Stimulated activated naive CD8-positive, alpha-beta T cell treated with anti-CD3 and anti-CD28 coated beads, Interleukin-15, amount 100 ng/mL, for 72 hours (primary cell): ENCODE measurements at regions not wholly inside any gene's neighbourhood (a gene's known extent, or its start where the extent isn't known, plus 50 kb on each side); places are given as distances from the start of the nearest gene placed in this dataset.
A peak's percentile ranks its signal among the peaks of the same experiment; 100 is the strongest.

Experiments used
- ATAC-seq: fragments of 150-1000 bp; cut with Tn5 transposase; 2 replicates; pipeline ENCODE4 v1.10.0; 2021; ENCODE audit warnings: mild to moderate bottlenecking, moderate library complexity
- DNase-seq, 2 donors: peaks; one replicate each; pipeline ENCODE4 v3.0.0; 2021 to 2022
- H3K27ac Mint-ChIP-seq, 2 donors: one replicate each; pipeline ENCODE4 v1.8.0; 2022; ENCODE audit warnings: mild to moderate bottlenecking in 2 of 2, mixed read lengths in 2 of 2, moderate library complexity in 2 of 2
- H3K27me3 Mint-ChIP-seq: one replicate; pipeline ENCODE4 v1.8.0; 2022; ENCODE audit warnings: mixed read lengths
- H3K4me1 Mint-ChIP-seq: one replicate; pipeline ENCODE4 v1.8.0; 2022; ENCODE audit warnings: mild to moderate bottlenecking, mixed read lengths
- H3K4me3 Mint-ChIP-seq, 2 donors: one replicate each; pipeline ENCODE4 v1.8.0; 2022; ENCODE audit warnings: mild to moderate bottlenecking in 2 of 2, mixed read lengths in 2 of 2, moderate library complexity in 1 of 2
- H3K9me3 Mint-ChIP-seq, 2 donors: one replicate each; pipeline ENCODE4 v1.8.0; 2022; ENCODE audit warnings: mixed read lengths in 2 of 2

DNA sequence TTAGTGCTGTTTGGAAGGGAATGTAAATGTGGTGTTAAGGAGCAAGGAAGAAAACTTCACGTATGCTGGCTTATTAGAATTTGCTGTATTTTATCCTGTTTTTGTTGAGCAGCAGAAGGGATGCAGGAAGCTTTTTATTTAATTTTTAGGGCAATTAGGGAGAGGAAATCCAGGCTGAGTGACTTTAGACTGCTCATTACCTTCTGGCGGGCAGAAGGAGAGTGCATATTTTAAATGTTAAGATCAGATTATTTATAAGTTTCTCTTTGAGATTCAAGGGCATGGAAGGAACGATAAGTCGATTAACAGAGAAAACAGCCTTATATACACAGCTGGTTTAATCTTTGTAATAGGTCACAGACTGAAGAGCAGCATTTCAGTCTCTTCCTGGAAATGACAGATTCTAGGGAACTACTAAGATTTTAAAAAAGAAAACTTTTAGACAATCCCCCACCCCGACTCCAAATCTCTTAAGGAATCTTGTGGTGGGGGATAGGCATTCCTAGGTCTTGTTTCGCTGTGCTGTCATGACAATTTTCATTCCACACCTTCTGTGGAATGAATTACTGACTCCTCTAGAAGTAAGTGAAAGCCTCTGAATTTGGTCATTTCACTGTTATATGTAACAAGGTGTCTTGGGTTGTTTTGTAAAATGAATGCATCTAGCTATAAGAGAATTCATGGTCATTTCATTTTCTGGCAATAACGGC lies 402.5 kb downstream of the RAPGEF2 start:
- DNase-seq (no peak), ATAC-seq (no peak)
- Mint-ChIP-seq H3K27me3 (peaks cover 22% of the 10 kb centered on the region), H3K4me3 (no peak overlapping the region), H3K4me1 (no peaks in the 10 kb centered on the region), H3K27ac (no peak overlapping the region), H3K9me3 (no peaks in the 10 kb centered on the region)

DNA sequence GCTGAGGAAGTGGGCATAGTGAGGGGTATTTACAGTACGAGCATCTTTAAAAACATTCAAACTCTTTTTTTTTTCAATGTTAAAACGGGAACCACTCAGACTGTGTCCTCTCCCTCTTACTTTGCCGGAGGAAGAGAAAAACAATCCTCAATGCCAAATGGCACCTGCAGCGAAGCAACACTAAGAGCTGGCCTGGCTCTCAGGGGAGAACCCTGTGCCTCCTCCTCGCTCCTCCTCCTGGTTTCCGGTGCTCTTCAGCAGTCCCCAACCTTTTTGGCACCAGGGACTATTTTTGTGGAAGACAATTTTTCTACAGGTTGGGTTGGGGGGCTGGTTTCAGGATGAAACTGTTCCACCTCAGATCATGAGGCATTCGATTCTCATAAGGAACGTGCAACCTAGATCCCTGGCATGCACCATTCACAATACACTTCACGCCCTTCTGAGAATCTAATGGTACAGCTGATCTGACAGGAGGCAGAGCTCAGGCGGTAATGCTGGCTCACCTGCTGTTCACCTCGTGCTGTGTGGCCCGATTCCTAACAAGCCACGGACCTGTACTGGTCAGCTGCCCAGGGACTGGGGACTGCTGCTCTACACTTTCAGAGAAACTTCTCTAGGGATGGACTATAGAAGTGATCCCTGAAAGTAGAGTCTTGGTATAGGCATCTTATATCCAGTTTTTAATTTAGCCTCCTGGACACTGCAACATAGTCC lies 404.1 kb downstream of the RAPGEF2 start:
- Mint-ChIP-seq H3K9me3 (no peaks in the 10 kb centered on the region), H3K4me1 (no peaks in the 10 kb centered on the region), H3K27ac (peak overlapping the region in 1 of 2 donors; percentile 38), H3K4me3 (no peak overlapping the region), H3K27me3 (peaks cover 22% of the 10 kb centered on the region)
- no peak for ATAC-seq
- no peak for DNase-seq

DNA sequence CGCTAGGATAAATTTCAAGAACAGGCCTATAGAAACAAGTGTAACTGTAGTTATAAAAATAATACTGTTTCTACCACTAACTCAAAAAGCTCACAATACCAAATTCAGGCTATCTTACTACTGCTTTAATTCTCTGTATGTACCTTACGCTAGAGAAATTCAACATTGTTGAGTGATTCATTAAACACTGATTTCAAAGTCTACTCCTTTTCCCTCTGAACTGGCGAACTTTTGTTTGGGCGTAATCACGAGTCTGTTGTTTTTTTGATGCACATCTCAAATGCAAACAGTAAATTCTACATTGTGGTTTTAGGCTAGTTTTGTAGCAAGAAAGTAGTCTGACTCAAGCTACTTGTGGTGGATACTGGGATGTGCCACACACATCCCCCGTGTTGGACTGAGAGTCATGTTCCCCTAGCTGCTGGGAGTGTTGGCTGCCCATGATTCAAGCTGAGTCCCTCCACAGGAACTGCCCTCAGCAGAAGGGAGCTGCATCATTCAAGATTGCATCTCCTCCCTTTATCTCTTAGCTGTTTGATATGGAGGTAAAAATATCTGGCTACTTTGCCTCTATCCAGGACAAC lies 406.1 kb downstream of the RAPGEF2 start:
- ATAC-seq (no peak), DNase-seq (no peak)
- Mint-ChIP-seq H3K4me3 (no peak overlapping the region), H3K4me1 (no peaks in the 10 kb centered on the region), H3K9me3 (no peaks in the 10 kb centered on the region), H3K27me3 (peaks cover 19% of the 10 kb centered on the region), H3K27ac (no peak overlapping the region)

DNA sequence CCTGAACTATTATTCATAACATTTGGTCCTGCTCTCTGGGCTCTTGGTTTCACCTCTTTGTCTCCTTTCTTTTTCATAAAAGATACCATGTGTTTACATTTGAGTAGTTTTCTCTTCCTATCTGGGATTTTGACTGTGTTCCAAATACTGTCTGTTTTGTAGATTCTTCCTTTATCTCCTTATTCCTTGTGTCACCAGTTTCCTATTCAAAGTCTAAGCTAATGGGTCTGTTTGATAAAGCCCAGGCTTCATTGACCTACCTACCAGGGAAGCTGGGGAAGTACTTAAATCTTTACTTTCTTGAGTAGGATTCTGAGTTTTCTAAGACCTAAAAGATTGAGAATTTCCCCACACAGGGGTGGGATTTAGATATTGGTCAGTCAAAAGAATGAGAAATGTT lies 409.5 kb downstream of the RAPGEF2 start:
- no peak for DNase-seq
- no peak overlapping the region for H3K4me3 Mint-ChIP-seq
- no peaks in the 10 kb centered on the region for H3K4me1 Mint-ChIP-seq
- H3K27ac Mint-ChIP-seq, result no peak overlapping the region
- peaks cover 0 to 8% of the 10 kb centered on the region in 2 donors for H3K9me3 Mint-ChIP-seq
- H3K27me3 Mint-ChIP-seq, result peaks cover 7% of the 10 kb centered on the region
- ATAC-seq, result no peak

DNA sequence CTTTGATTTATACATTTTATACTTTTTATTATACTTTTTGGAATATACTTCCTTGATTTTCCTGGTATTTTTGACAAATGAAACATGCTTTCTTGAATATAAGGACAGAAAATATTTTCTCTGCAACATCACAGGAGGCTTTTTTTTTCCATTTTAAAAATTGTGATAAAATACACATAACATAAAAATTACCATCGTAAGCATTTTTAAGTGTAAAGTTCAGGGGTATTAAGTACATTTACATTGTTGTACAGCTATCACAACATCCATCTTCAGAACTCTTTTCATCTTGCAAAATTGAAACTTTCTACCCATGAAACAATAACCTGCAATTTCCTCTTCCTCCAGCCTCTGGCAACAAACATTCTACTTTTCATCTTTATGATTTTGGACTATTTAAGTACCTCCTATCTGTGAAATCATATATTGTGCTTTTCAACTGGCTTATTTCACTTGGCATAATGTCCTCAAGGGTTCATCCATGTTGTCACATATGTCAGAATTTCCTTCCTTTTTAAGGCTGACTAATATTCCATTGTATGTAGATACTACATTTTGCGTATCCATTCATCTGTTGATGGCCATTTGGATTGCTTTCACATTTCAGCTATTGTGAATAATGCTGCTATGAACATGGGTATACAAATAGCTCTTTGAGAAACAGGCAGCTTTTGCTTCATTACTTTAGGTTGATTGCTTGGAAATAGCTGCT lies 412.6 kb downstream of the RAPGEF2 start:
- Mint-ChIP-seq H3K27me3 (peaks cover 7% of the 10 kb centered on the region), H3K9me3 (peaks cover 0 to 8% of the 10 kb centered on the region in 2 donors), H3K27ac (no peak overlapping the region), H3K4me1 (no peaks in the 10 kb centered on the region), H3K4me3 (no peak overlapping the region)
- ATAC-seq (no peak), DNase-seq (no peak)

DNA sequence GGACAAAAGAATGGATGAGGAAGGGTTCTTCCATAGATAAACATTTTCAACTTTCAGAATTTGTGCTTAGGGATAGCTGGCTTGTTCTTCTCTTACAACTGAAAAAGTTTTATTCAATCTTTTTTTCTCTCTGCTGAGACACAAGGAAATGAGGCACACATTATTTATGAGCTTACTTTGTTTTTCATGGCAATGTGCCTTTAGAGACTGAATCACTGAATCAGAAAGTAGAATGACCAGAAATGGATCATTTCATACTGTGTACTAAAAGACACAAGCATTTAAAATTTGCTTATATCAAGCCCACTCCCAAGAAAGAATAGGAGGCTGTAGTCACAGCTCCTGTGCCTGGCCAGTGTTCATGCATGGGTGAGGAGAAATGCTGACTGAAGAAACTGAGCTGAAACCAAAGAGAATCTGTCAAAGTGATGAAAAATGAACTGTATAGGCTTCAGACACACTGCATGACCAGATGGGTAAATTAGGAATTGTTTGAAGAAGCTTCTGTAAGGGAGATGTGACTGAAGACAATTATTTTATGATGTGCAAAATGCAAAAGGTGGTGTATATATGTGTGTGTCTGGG lies 413.8 kb downstream of the RAPGEF2 start:
- Mint-ChIP-seq H3K4me1 (no peaks in the 10 kb centered on the region), H3K27me3 (peaks cover 7% of the 10 kb centered on the region), H3K9me3 (peaks cover 0 to 8% of the 10 kb centered on the region in 2 donors), H3K27ac (no peak overlapping the region), H3K4me3 (no peak overlapping the region)
- ATAC-seq (no peak), DNase-seq (no peak)

DNA sequence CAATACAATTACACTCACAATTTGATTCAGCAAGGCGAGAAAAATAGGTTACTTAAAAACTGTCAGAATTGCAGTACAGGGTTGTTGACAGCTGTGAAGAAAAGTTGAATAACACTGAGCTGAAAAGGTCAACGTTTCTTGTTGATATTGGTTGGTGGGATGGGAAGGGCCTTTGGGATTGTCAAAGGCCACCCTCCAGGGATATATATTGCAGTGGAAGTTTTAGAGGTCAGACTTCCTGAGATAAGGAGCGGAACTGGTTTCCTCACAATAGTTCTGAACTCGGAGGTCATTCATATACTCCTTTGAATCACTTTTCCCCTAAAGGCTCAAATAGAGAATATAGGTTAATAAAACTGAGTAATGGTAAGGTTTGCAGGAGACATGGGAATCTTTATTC lies 417.2 kb downstream of the RAPGEF2 start:
- ATAC-seq (no peak), DNase-seq (no peak)
- H3K27ac Mint-ChIP-seq, result no peak overlapping the region
- no peaks in the 10 kb centered on the region for H3K4me1 Mint-ChIP-seq
- H3K9me3 Mint-ChIP-seq, result peaks cover 0 to 8% of the 10 kb centered on the region in 2 donors
- H3K4me3 Mint-ChIP-seq, result no peak overlapping the region
- peaks cover 7% of the 10 kb centered on the region for H3K27me3 Mint-ChIP-seq

DNA sequence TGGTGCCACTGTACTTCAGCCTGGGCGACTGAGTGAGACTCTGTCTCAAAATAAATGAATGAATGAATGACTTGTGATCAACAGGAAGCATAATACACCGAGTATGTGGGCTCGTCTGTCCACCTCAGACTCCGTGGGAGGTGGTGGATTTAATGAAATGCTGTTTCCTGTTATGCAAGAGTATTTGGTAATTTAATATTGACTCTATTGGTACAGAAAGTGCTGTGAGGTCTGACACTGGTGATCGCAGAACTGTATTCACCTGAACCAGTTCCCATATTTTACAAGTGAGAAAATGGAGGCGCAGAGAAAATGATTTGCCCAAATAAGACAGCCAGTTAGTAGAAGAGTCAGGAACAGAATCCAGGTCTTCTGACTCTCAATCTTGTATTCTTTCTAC lies 423.3 kb downstream of the RAPGEF2 start:
- Mint-ChIP-seq H3K9me3 (peaks cover 9 to 20% of the 10 kb centered on the region in 2 donors), H3K4me1 (no peaks in the 10 kb centered on the region), H3K27me3 (no peaks in the 10 kb centered on the region), H3K4me3 (no peak overlapping the region), H3K27ac (no peak overlapping the region)
- ATAC-seq, result no peak
- DNase-seq, result no peak

DNA sequence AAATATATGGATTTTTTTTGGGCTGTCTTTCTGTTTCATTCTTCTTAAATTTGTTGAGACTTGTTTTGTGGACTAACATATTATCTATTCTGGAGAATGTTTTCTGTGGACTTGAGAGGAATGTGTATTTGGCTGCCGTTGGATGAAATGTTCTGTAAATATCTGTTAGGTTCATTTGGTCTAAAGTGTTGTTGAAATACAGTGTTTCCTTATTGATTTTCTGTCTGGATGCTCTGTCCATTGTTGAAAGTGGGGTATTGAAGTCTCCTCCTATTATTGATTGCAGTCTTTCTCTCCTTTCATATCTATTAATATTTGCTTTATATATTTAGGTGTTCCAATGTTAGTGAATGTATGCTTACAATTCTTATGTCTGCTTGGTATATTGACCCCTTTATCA lies 431.8 kb downstream of the RAPGEF2 start:
- no peak overlapping the region for H3K4me3 Mint-ChIP-seq
- ATAC-seq (no peak), DNase-seq (no peak)
- H3K27ac Mint-ChIP-seq, result no peak overlapping the region
- H3K4me1 Mint-ChIP-seq, result no peaks in the 10 kb centered on the region
- peaks cover 28 to 50% of the 10 kb centered on the region in 2 donors for H3K9me3 Mint-ChIP-seq
- H3K27me3 Mint-ChIP-seq, result no peaks in the 10 kb centered on the region

DNA sequence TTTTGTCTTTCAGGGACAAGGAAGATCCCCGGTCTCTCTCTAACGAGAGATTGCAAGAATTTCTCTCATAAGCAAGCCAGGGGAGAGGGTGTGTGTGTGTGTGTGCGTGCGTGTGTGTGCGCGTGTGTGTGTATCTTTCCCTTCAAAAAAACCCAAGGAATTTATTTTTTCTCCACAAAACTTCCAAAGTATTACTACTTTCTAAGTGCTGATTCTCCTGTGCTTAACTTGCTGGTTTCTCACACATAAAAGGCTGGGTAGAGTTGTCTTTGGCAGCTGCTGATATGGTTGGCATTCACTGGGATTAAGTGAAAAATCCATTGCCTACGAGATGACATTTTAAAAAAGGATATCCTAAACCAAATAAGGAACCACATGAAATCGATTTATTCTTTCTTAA lies 435.7 kb downstream of the RAPGEF2 start:
- DNase-seq, result no peak
- H3K4me1 Mint-ChIP-seq, result no peaks in the 10 kb centered on the region
- no peaks in the 10 kb centered on the region for H3K27me3 Mint-ChIP-seq
- no peak overlapping the region for H3K27ac Mint-ChIP-seq
- no peak overlapping the region for H3K4me3 Mint-ChIP-seq
- ATAC-seq, result no peak
- peaks cover 17 to 26% of the 10 kb centered on the region in 2 donors for H3K9me3 Mint-ChIP-seq

DNA sequence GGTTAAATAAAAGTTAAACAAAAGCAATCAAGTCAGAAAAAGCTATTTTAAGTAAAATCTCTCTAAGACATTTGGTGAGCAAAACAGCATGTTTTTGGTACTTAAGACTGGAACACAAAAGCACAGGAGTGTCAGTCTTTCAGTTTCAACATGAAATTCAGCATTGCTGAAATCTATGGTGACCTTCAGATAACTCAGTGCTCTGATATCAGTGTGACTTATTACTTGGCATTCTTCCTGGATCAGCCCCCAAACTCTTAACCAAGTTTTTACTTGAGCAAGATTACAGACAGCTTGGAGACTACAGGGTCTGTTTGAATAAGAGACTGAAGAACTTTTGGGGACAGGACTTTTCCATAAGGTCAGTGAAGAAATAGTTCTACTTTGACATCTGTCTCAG lies 437.2 kb downstream of the RAPGEF2 start:
- H3K4me1 Mint-ChIP-seq, result no peaks in the 10 kb centered on the region
- ATAC-seq (no peak), DNase-seq (no peak)
- no peak overlapping the region for H3K4me3 Mint-ChIP-seq
- H3K9me3 Mint-ChIP-seq, result peaks cover 14 to 22% of the 10 kb centered on the region in 2 donors
- no peak overlapping the region for H3K27ac Mint-ChIP-seq
- no peaks in the 10 kb centered on the region for H3K27me3 Mint-ChIP-seq

DNA sequence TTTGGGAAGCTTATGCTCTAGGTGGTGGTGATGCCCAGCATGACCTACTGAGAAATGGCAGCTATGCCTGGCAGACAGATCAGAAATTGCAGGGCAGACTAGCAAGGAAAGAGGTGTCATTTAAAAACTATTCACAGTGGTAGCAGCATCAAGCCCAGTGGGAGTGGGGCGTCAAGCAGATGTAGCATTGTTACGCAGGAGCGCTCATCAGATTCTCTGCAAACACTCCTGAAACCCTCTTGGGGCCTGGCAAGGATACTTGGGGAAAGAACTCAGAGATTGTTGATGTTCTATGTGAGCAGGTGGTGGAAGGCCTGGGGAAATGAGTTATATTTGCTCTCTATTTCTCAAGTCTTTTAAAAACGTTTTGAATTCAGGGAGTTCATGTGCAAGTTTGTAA lies 437.6 kb downstream of the RAPGEF2 start:
- peaks cover 10 to 17% of the 10 kb centered on the region in 2 donors for H3K9me3 Mint-ChIP-seq

DNA sequence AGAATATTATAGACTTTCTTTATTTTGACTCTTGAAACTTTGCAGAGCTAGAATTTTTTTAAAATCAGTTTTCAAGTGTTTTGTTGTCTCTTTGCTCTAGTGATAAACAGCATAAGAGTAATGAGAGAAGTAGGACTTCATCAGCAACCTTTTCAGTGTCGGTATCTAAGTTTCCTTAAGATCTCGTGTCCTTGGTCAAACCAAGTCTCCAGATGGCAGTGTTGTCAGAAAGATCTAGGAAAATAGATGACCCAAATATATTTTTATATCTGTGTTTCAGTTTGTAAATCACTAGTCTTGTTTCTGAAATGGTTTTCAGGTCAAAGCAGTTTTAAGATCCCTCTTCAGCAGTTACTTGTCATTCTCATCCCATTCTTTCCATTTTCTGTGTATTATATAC lies 438.3 kb downstream of the RAPGEF2 start:
- Mint-ChIP-seq H3K27ac (no peak overlapping the region), H3K9me3 (peaks cover 7 to 12% of the 10 kb centered on the region in 2 donors), H3K4me3 (no peak overlapping the region), H3K27me3 (no peaks in the 10 kb centered on the region), H3K4me1 (no peaks in the 10 kb centered on the region)
- no peak for ATAC-seq
- DNase-seq, result no peak

More for the DNA sequence above, 437.6 kb downstream of the RAPGEF2 start:
- H3K27ac Mint-ChIP-seq, result no peak overlapping the region
- ATAC-seq (no peak), DNase-seq (no peak)
- no peaks in the 10 kb centered on the region for H3K4me1 Mint-ChIP-seq
- no peaks in the 10 kb centered on the region for H3K27me3 Mint-ChIP-seq
- H3K4me3 Mint-ChIP-seq, result no peak overlapping the region

DNA sequence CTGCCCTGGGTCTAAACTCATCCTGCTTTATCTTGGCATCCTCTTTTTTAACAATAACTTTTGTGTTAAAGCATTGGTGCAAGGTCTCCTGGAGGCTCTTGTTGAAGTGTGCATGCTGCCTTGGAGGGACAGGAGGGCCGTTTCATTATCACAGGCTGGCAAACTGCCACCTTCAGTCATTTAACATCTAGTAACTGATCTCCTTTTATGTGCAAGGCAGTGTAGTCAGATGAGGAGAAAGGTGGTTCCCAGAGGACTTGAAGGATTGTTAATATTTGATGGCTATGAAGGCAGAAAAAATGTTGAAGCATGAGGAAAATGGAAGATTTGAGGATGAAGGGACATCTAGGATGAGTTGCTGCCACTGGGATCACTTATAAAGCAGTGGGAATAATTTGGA lies 439.4 kb downstream of the RAPGEF2 start:
- no peak overlapping the region for H3K4me3 Mint-ChIP-seq
- no peaks in the 10 kb centered on the region for H3K27me3 Mint-ChIP-seq
- H3K9me3 Mint-ChIP-seq, result peaks cover 0 to under 1% of the 10 kb centered on the region in 2 donors
- H3K4me1 Mint-ChIP-seq, result no peaks in the 10 kb centered on the region
- DNase-seq, result no peak
- H3K27ac Mint-ChIP-seq, result no peak overlapping the region
- no peak for ATAC-seq

DNA sequence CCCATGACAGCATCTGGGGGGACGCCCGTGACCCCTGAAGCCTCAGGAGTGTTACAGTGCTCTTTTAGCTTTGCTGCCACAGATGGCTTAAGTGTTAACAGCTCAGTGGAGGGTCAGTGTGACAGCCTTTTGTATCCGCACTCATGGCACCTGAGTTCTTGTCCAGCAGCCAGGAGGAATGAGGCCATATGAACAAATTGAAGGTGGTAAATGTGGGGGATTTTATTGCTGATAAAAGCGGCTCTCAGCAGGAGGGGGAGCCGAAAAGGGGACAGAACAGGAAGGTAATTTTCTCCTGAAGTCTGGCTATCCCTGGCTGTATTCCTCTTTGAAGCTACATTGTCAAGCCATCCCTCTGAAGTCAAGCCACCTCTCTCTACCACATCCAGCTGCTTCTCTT lies 441.0 kb downstream of the RAPGEF2 start:
- no peak overlapping the region for H3K27ac Mint-ChIP-seq
- no peak for DNase-seq
- no peaks in the 10 kb centered on the region for H3K27me3 Mint-ChIP-seq
- H3K4me1 Mint-ChIP-seq, result no peaks in the 10 kb centered on the region
- no peaks in the 10 kb centered on the region for H3K9me3 Mint-ChIP-seq
- no peak overlapping the region for H3K4me3 Mint-ChIP-seq
- ATAC-seq, result no peak
